ENCODE measurements at regions not wholly inside any gene's neighbourhood (a gene's known extent, or its start where the extent isn't known, plus 50 kb on each side); places are given as distances from the start of the nearest gene placed in this dataset.

DNA sequence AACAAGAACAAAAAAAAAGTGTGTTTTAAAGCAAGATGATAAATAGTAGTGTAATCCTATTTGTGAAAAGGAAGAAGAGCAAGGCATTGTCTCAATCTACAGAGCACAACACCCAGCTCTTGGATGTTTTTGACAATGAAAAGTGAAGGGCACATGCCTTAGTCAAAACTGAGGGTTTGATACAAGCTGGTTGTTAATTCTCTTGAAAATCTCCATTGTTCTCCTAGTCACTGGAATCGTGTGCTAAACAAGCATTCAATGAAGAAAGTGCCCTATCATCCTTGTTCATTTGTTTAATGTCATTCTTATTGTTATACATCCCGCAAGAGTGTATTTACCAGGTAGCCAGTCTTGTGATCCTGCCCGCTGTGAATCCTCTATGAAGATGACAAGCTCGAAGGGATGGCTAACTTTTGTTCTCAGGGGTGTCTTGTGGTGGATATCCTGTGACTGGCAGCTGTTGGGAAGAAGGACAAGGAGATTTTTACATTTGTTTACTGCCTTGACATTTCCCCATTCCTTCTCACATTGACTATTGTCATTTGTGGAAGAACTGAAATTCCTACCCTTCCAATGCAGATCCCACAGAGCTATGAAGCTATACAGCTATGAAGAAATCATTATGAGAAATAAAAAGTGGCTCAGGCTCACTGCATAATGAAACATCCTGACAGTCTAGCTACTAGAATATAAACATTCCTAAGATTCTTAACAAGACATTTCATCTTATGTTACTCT lies 175.9 kb downstream of the VGLL3 start:
- POLR2A ChIA-PET = no interaction called here
- CTCF ChIA-PET = interaction anchor here (1.0 to 1.4 kb wide), 4 partner anchors 9 to 268 kb away, joined by 3 to 4 read pairs (median 4); no protein-coding TSS in a partner anchor
- DNase-seq (ENCODE audit: low read depth) = no peak

GRCh38 chr3:86814321-86814720 lies 176.6 kb downstream of the VGLL3 start:
- ChIA-PET CTCF (interaction anchor here (1.4 kb wide), 1 partner anchor 12 kb away, joined by 4 read pairs; no protein-coding TSS in a partner anchor), POLR2A (no interaction called here)
- H3K27me3 ChIP-seq (ENCODE audit: control insufficient read depth, insufficient read depth, low read length) = no peaks in the 10 kb centered on the region
- H3K4me3 ChIP-seq (ENCODE audit: low read depth, low read length) = no peak overlapping the region
- no peak for TF ChIP-seq CTCF (IDR thresholded peaks at IDR 0.05; ENCODE audit: insufficient read depth, low read depth, low read length)
- no peaks in the 10 kb centered on the region for H3K36me3 ChIP-seq (ENCODE audit: control insufficient read depth, insufficient read depth, low read length)
- no peak for DNase-seq (ENCODE audit: low read depth)

More for the DNA sequence above, 175.9 kb downstream of the VGLL3 start:
- Histone ChIP-seq H3K36me3 (ENCODE audit: control insufficient read depth, insufficient read depth, low read length) (no peaks in the 10 kb centered on the region), H3K4me3 (ENCODE audit: low read depth, low read length) (no peak overlapping the region), H3K27me3 (ENCODE audit: control insufficient read depth, insufficient read depth, low read length) (no peaks in the 10 kb centered on the region)
- no peak for TF ChIP-seq CTCF (IDR thresholded peaks at IDR 0.05; ENCODE audit: insufficient read depth, low read depth, low read length)

GRCh38 chr3:86801921-86802320 lies 189.0 kb downstream of the VGLL3 start:
- no peak overlapping the region for H3K4me3 ChIP-seq (ENCODE audit: low read depth, low read length)
- ChIA-PET POLR2A (no interaction called here), CTCF (no interaction called here)
- no peaks in the 10 kb centered on the region for H3K27me3 ChIP-seq (ENCODE audit: control insufficient read depth, insufficient read depth, low read length)
- DNase-seq (ENCODE audit: low read depth) = no peak
- no peak for TF ChIP-seq CTCF (IDR thresholded peaks at IDR 0.05; ENCODE audit: insufficient read depth, low read depth, low read length)
- H3K36me3 ChIP-seq (ENCODE audit: control insufficient read depth, insufficient read depth, low read length) = no peaks in the 10 kb centered on the region

- no peak for DNase-seq (ENCODE audit: low read depth)
- Histone ChIP-seq H3K4me3 (ENCODE audit: low read depth, low read length) (no peak overlapping the region), H3K36me3 (ENCODE audit: control insufficient read depth, insufficient read depth, low read length) (no peaks in the 10 kb centered on the region), H3K27me3 (ENCODE audit: control insufficient read depth, insufficient read depth, low read length) (no peaks in the 10 kb centered on the region)
- ChIA-PET POLR2A (no interaction called here), CTCF (no interaction called here)
- no peak for TF ChIP-seq CTCF (IDR thresholded peaks at IDR 0.05; ENCODE audit: insufficient read depth, low read depth, low read length)
Measured at GRCh38 chr3:86801066-86801465, 189.9 kb downstream of the VGLL3 start.

- no peak for TF ChIP-seq CTCF (IDR thresholded peaks at IDR 0.05; ENCODE audit: insufficient read depth, low read depth, low read length)
- H3K27me3 ChIP-seq (ENCODE audit: control insufficient read depth, insufficient read depth, low read length) = no peaks in the 10 kb centered on the region
Measured at GRCh38 chr3:86800116-86800515, 190.8 kb downstream of the VGLL3 start.

More at GRCh38 chr3:86800116-86800515, 190.8 kb downstream of the VGLL3 start:
- H3K4me3 ChIP-seq (ENCODE audit: low read depth, low read length) = no peak overlapping the region
- CTCF ChIA-PET = no interaction called here
- DNase-seq (ENCODE audit: low read depth) = no peak
- POLR2A ChIA-PET = no interaction called here
- no peaks in the 10 kb centered on the region for H3K36me3 ChIP-seq (ENCODE audit: control insufficient read depth, insufficient read depth, low read length)
